ENCODE measurements at regions not wholly inside any gene's neighbourhood (a gene's known extent, or its start where the extent isn't known, plus 50 kb on each side); places are given as distances from the start of the nearest gene placed in this dataset.

DNA sequence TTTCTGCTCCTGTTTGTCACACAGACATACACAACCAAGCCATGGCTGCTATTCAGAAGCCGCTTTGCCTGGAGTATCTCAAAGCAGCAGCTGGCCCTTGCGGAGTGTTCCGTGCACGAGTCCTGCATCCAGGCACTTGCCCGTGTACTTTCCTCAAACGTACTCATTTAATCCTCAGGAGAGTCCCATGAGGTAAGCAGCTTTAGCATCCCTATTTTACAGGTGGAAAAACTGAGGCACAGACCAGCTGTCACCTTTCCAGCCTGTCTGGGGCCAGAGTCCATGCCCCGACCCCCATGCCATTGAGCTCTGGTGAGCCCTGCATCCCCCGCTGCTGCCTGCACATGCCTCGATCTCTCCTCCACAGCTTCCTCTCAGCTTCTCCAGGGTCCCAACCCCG is 130.0 kb downstream of the ERMARD start:
- TF ChIP-seq, protein P1, sequence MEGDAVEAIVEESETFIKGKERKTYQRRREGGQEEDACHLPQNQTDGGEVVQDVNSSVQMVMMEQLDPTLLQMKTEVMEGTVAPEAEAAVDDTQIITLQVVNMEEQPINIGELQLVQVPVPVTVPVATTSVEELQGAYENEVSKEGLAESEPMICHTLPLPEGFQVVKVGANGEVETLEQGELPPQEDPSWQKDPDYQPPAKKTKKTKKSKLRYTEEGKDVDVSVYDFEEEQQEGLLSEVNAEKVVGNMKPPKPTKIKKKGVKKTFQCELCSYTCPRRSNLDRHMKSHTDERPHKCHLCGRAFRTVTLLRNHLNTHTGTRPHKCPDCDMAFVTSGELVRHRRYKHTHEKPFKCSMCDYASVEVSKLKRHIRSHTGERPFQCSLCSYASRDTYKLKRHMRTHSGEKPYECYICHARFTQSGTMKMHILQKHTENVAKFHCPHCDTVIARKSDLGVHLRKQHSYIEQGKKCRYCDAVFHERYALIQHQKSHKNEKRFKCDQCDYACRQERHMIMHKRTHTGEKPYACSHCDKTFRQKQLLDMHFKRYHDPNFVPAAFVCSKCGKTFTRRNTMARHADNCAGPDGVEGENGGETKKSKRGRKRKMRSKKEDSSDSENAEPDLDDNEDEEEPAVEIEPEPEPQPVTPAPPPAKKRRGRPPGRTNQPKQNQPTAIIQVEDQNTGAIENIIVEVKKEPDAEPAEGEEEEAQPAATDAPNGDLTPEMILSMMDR (IDR thresholded peaks at IDR 0.05), result no peak
- TF ChIP-seq EP300 (IDR thresholded peaks at IDR 0.05), result no peak

All from esophagus muscularis mucosa (tissue), 3 donors.